PC-9 (cell line): ENCODE measurements at regions not wholly inside any gene's neighbourhood (a gene's known extent, or its start where the extent isn't known, plus 50 kb on each side); places are given as distances from the start of the nearest gene placed in this dataset.

ENCODE experiments used
- CTCF ChIP-seq: fragments of 200-600 bp; sonication (generic); conservative IDR thresholded peaks from 2 replicates; pipeline ENCODE4 v1.6.1; 2017; ENCODE audit warnings: mixed run types, antibody characterized with exemption, mild to moderate bottlenecking, moderate library complexity
- EZH2 ChIP-seq: fragments of 200-600 bp; sonication (generic); IDR thresholded peaks from 2 replicates; pipeline ENCODE4 v1.8.0; 2017; ENCODE audit warnings: antibody characterized with exemption, low read depth

- TF ChIP-seq CTCF: no peak
- TF ChIP-seq EZH2: no peak
These were observed 110.0 kb upstream of the ARHGAP5 start for GRCh38 chr14:31966896-31967668.
